ENCODE measurements at regions not wholly inside any gene's neighbourhood (a gene's known extent, or its start where the extent isn't known, plus 50 kb on each side); places are given as distances from the start of the nearest gene placed in this dataset.

DNA sequence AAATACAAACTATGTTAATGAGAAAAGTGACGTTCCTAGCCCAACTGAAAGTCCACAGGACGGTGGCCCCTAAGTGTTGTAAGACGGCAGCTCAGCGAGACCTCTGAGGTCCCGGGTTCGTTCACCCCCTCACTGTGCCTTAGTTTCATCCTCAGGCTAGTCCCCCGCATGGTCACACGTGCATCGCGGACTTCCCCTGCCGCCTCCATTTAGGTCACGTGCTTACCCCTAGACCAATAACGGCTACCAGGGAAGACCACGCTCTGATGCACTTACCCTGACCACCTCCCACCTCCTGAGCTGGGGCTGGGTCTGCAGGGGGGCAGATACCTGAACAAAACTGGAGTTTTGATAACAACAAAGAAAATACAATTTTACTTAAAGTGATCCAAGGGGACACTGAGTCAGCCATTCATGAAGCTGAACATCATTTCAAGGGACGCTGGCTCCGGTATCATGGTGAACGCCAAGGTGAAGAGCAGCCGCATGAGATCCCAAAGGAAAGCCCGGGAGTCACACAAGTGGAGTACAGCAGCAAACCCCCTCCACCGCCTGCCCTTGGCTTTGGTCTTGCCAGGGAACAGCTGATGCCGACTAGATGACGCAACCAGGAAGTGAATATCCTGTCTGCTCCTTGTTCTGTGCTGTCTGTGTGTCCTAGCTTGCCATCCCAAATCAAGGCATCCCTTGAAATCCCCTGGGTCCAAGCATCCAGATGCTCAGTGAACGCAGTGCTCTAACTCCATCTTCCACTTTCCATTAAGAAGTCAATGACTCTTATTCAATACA, 274.1 kb downstream of the PCNX1 start:
- TF ChIP-seq, protein P1, sequence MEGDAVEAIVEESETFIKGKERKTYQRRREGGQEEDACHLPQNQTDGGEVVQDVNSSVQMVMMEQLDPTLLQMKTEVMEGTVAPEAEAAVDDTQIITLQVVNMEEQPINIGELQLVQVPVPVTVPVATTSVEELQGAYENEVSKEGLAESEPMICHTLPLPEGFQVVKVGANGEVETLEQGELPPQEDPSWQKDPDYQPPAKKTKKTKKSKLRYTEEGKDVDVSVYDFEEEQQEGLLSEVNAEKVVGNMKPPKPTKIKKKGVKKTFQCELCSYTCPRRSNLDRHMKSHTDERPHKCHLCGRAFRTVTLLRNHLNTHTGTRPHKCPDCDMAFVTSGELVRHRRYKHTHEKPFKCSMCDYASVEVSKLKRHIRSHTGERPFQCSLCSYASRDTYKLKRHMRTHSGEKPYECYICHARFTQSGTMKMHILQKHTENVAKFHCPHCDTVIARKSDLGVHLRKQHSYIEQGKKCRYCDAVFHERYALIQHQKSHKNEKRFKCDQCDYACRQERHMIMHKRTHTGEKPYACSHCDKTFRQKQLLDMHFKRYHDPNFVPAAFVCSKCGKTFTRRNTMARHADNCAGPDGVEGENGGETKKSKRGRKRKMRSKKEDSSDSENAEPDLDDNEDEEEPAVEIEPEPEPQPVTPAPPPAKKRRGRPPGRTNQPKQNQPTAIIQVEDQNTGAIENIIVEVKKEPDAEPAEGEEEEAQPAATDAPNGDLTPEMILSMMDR (conservative IDR thresholded peaks at IDR 0.05): no peak
- no peak for TF ChIP-seq EZH2 (IDR thresholded peaks at IDR 0.05; ENCODE audit: low read depth)

All from PC-9 (cell line).